GM23338 (cell line): ENCODE measurements at regions not wholly inside any gene's neighbourhood (a gene's known extent, or its start where the extent isn't known, plus 50 kb on each side); places are given as distances from the start of the nearest gene placed in this dataset.

Source experiments
- ATAC-seq: fragments of 200-7000 bp; cut with Tn5 transposase; 3 replicates; pipeline ENCODE4 v1.9.1; 2020
- DNase-seq: peaks from one replicate; pipeline ENCODE4 v3.0.0-alpha.2; 2015; ENCODE audit warnings: low spot score
- H2AFZ ChIP-seq: fragments of 200-600 bp; sonication (generic); 2 replicates; pipeline ENCODE4 v1.8.0; 2016; ENCODE audit warnings: antibody characterized with exemption, mild to moderate bottlenecking, moderate library complexity
- H3F3A ChIP-seq: fragments of 200-600 bp; sonication (generic); replicated peaks from 2 replicates; pipeline ENCODE4 v1.8.0; 2017; ENCODE audit warnings: antibody characterized with exemption, mixed run types, low read depth
- H3K27ac ChIP-seq: fragments of 200-600 bp; sonication (generic); 2 replicates; pipeline ENCODE4 v1.6.1; 2016; ENCODE audit warnings: low read depth
- H3K27me3 ChIP-seq: fragments of 200-600 bp; sonication (generic); 2 replicates; pipeline ENCODE4 v1.8.0; 2016; ENCODE audit warnings: mild to moderate bottlenecking, mixed run types, moderate library complexity; ENCODE audit not compliant: insufficient read depth
- H3K36me3 ChIP-seq: fragments of 200-600 bp; sonication (generic); 2 replicates; pipeline ENCODE4 v1.8.0; 2016; ENCODE audit warnings: mild to moderate bottlenecking; ENCODE audit not compliant: insufficient read depth
- H3K4me1 ChIP-seq: fragments of 200-600 bp; sonication (generic); 2 replicates; pipeline ENCODE4 v1.8.0; 2016; ENCODE audit warnings: mild to moderate bottlenecking, moderate library complexity; ENCODE audit not compliant: insufficient read depth
- H3K4me2 ChIP-seq: fragments of 200-600 bp; sonication (generic); 2 replicates; pipeline ENCODE4 v1.7.1; 2017; ENCODE audit warnings: mixed run types
- H3K4me3 ChIP-seq: fragments of 200-600 bp; sonication (generic); 2 replicates; pipeline ENCODE4 v1.6.1; 2016; ENCODE audit warnings: mixed run types
- H3K79me2 ChIP-seq: fragments of 200-600 bp; sonication (generic); replicated peaks from 2 replicates; pipeline ENCODE4 v1.8.0; 2017; ENCODE audit warnings: mild to moderate bottlenecking; ENCODE audit not compliant: insufficient read depth
- H3K9me2 ChIP-seq: fragments of 200-600 bp; sonication (generic); 2 replicates; pipeline ENCODE4 v1.8.0; 2017; ENCODE audit not compliant: insufficient read depth
- H4K20me1 ChIP-seq: fragments of 200-600 bp; sonication (generic); replicated peaks from 2 replicates; pipeline ENCODE4 v1.8.0; 2017; ENCODE audit warnings: mild to moderate bottlenecking; ENCODE audit not compliant: insufficient read depth
- H3K27ac Mint-ChIP-seq: 2 replicates; pipeline ENCODE4 v1.8.0; 2020; ENCODE audit warnings: inconsistent platforms, mild to moderate bottlenecking, moderate library complexity, mixed read lengths
- H3K27me3 Mint-ChIP-seq: 3 replicates; pipeline ENCODE4 v1.8.0; 2022; ENCODE audit warnings: low read depth, mild to moderate bottlenecking, moderate library complexity, mixed read lengths, inconsistent platforms; ENCODE audit not compliant: insufficient read depth, poor library complexity
- H3K36me3 Mint-ChIP-seq: 3 replicates; pipeline ENCODE4 v1.8.0; 2021; ENCODE audit warnings: low read depth, mild to moderate bottlenecking, inconsistent platforms, moderate library complexity, mixed read lengths
- H3K4me1 Mint-ChIP-seq: 3 replicates; pipeline ENCODE4 v1.8.0; 2020; ENCODE audit warnings: mild to moderate bottlenecking, inconsistent platforms, mixed read lengths
- H3K4me3 Mint-ChIP-seq: 3 replicates; pipeline ENCODE4 v1.8.0; 2021; ENCODE audit warnings: moderate library complexity, mild to moderate bottlenecking, inconsistent platforms, mixed read lengths
- H3K9me3 Mint-ChIP-seq: 3 replicates; pipeline ENCODE4 v1.8.0; 2020; ENCODE audit warnings: moderate library complexity, mild to moderate bottlenecking, inconsistent platforms, mixed read lengths
- CREB1 ChIP-seq: fragments of 250-450 bp; sonication (Bioruptor Pico); IDR thresholded peaks from 2 replicates; pipeline ENCODE4 v1.5.0; 2020; ENCODE audit warnings: low read depth, mild to moderate bottlenecking, moderate library complexity
- CTCF ChIP-seq, 2 experiments: fragments of 200-600 bp in 1 of 2; sonication (generic) in 1 of 2; conservative IDR thresholded peaks; 2 replicates each; pipeline versions ENCODE4 v1.5.1 to v1.6.1; 2016 to 2017; ENCODE audit warnings: antibody characterized with exemption in 2 of 2, low read depth in 2 of 2, mild to moderate bottlenecking in 2 of 2, moderate library complexity in 1 of 2
- EZH2phosphoT487 ChIP-seq: fragments of 200-600 bp; sonication (generic); IDR thresholded peaks from one replicate; pipeline ENCODE4 v1.8.1; 2018; ENCODE audit warnings: antibody characterized with exemption; ENCODE audit not compliant: unreplicated experiment
- JUNB ChIP-seq: IDR thresholded peaks from one replicate; pipeline ENCODE4 v1.6.1; 2016; ENCODE audit warnings: antibody characterized with exemption; ENCODE audit not compliant: unreplicated experiment
- NANOG ChIP-seq: IDR thresholded peaks from 2 replicates; pipeline ENCODE4 v1.6.1; 2016; ENCODE audit warnings: antibody characterized with exemption, borderline replicate concordance
- REST ChIP-seq: IDR thresholded peaks from one replicate; pipeline ENCODE4 v1.6.1; 2018; ENCODE audit warnings: antibody characterized with exemption; ENCODE audit not compliant: unreplicated experiment
- STAT1 ChIP-seq: IDR thresholded peaks from one replicate; pipeline ENCODE4 v1.6.1; 2016; ENCODE audit warnings: antibody characterized with exemption; ENCODE audit not compliant: unreplicated experiment
- ZNF114 ChIP-seq: fragments of 250-450 bp; sonication (Bioruptor Pico); IDR thresholded peaks from 2 replicates; pipeline ENCODE4 v1.5.0; 2020; ENCODE audit warnings: mild to moderate bottlenecking, moderate library complexity
- ZNF331 ChIP-seq: fragments of 250-450 bp; sonication (Bioruptor Pico); IDR thresholded peaks from 2 replicates; pipeline ENCODE4 v1.5.0; 2020; ENCODE audit warnings: low read depth, mild to moderate bottlenecking, moderate library complexity
- ZNF462 ChIP-seq: fragments of 250-450 bp; sonication (Bioruptor Pico); IDR thresholded peaks from 2 replicates; pipeline ENCODE4 v1.5.0; 2020; ENCODE audit warnings: mild to moderate bottlenecking, moderate library complexity

- no peak overlapping the region for H3K27ac ChIP-seq
- H3K9me2 ChIP-seq = no peaks in the 10 kb centered on the region
- no peaks in the 10 kb centered on the region for H3K27me3 Mint-ChIP-seq
- no peaks in the 10 kb centered on the region for H4K20me1 ChIP-seq
- no peak overlapping the region for H2AFZ ChIP-seq
- DNase-seq = no peak
- H3K9me3 Mint-ChIP-seq = no peaks in the 10 kb centered on the region
- H3K36me3 ChIP-seq = no peaks in the 10 kb centered on the region
- H3K4me2 ChIP-seq = no peak overlapping the region
- peaks cover 9% of the 10 kb centered on the region; the same call in 2 of the 3 replicates for H3K4me1 Mint-ChIP-seq
- no peaks in the 10 kb centered on the region for H3F3A ChIP-seq
- no peaks in the 10 kb centered on the region for H3K36me3 Mint-ChIP-seq
- H3K79me2 ChIP-seq = no peaks in the 10 kb centered on the region
- H3K27ac Mint-ChIP-seq = no peak overlapping the region
- no peak for ATAC-seq
- no peak overlapping the region for H3K4me3 Mint-ChIP-seq
- H3K4me1 ChIP-seq = peaks cover 12% of the 10 kb centered on the region
- no peak overlapping the region for H3K4me3 ChIP-seq
- H3K27me3 ChIP-seq = no peaks in the 10 kb centered on the region
- TF ChIP-seq REST = no peak
Measured at GRCh38 chr13:76387566-76387965, 498.6 kb downstream of the KCTD12 start.

- no peak overlapping the region for H3K4me2 ChIP-seq
- H4K20me1 ChIP-seq = no peaks in the 10 kb centered on the region
- Mint-ChIP-seq H3K9me3 (no peaks in the 10 kb centered on the region), H3K4me3 (no peak overlapping the region), H3K36me3 (no peaks in the 10 kb centered on the region), H3K27me3 (no peaks in the 10 kb centered on the region), H3K27ac (no peak overlapping the region), H3K4me1 (peaks cover 9% of the 10 kb centered on the region; the same call in 2 of the 3 replicates)
- ATAC-seq (no peak), DNase-seq (no peak)
- H3K27me3 ChIP-seq = no peaks in the 10 kb centered on the region
- H2AFZ ChIP-seq = no peak overlapping the region
- H3K4me1 ChIP-seq = peaks cover 12% of the 10 kb centered on the region
- no peaks in the 10 kb centered on the region for H3K36me3 ChIP-seq
- no peak overlapping the region for H3K27ac ChIP-seq
- H3K4me3 ChIP-seq = no peak overlapping the region
- H3F3A ChIP-seq = no peaks in the 10 kb centered on the region
- no peaks in the 10 kb centered on the region for H3K9me2 ChIP-seq
- H3K79me2 ChIP-seq = no peaks in the 10 kb centered on the region
- TF ChIP-seq ZNF114 (CRISPR knock-in tag) = no peak
- no peak for TF ChIP-seq STAT1
- TF ChIP-seq CREB1 (CRISPR knock-in tag) = no peak
- no peak for TF ChIP-seq ZNF462 (CRISPR knock-in tag)
- no peak for TF ChIP-seq ZNF331
- no peak for TF ChIP-seq JUNB
- no peak for TF ChIP-seq CTCF (conservative IDR thresholded peaks at IDR 0.05; ENCODE audit: low read depth in 2 of 2)
- no peak for TF ChIP-seq NANOG
- no peak for TF ChIP-seq EZH2phosphoT487
Measured at GRCh38 chr13:76386321-76386720, 499.9 kb downstream of the KCTD12 start.
